ENCODE measurements at regions not wholly inside any gene's neighbourhood (a gene's known extent, or its start where the extent isn't known, plus 50 kb on each side); places are given as distances from the start of the nearest gene placed in this dataset.

DNA sequence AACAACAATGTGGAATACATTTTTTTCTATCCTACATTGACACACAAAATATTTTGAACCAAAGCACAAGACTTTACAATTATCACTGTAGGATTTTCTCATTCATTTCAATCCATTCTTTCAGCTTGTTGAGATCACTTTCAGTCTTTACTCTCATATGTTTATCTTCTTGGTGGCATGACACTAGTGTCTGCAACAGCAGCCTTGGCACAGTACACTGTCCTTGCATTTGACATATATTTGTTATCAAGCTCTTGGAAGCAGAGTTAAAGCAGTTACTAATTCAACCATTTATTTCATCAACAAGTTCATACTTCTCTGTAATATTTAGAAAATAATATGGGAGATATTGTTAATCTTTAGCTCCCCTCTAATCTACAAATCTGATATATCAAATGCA, 922.4 kb upstream of the ADGRL2 start (continued):
- TF ChIP-seq GTF2F1 (IDR thresholded peaks at IDR 0.05; ENCODE audit: borderline replicate concordance, low read depth, low read length) (no peak), SUZ12 (IDR thresholded peaks at IDR 0.05; ENCODE audit: low read length) (no peak), SIX5 (IDR thresholded peaks at IDR 0.05; ENCODE audit: low read depth, low read length) (no peak), SAP30 (IDR thresholded peaks at IDR 0.05; ENCODE audit: insufficient read depth, insufficient replicate concordance, low read length) (no peak)

Measured in H1 (cell line).